Esophagus muscularis mucosa (tissue), 4 donors: ENCODE measurements at regions not wholly inside any gene's neighbourhood (a gene's known extent, or its start where the extent isn't known, plus 50 kb on each side); places are given as distances from the start of the nearest gene placed in this dataset.

ENCODE experiments used
- DNase-seq: peaks from one replicate; pipeline ENCODE4 v3.0.0-alpha.2; 2017; ENCODE audit errors: extremely low spot score
- H3K27ac ChIP-seq, 4 donors: fragments of 200-600 bp; sonication (generic); replicated peaks in 1 of 4; 1 replicate in 3 of 4; 2 replicates in 1 of 4; pipeline ENCODE4 v1.5.1; 2016 to 2019; ENCODE audit warnings: mild to moderate bottlenecking in 1 of 4
- H3K27me3 ChIP-seq, 4 donors: fragments of 200-600 bp; sonication (generic); one replicate each; pipeline versions ENCODE4 v1.5.1 to v1.6.0; 2016 to 2019
- H3K36me3 ChIP-seq, 4 donors: fragments of 200-600 bp; sonication (generic); one replicate each; pipeline ENCODE4 v1.5.1; 2016 to 2019
- H3K4me1 ChIP-seq, 4 donors: fragments of 200-600 bp; sonication (generic); one replicate each; pipeline ENCODE4 v1.5.1; 2016 to 2019
- H3K4me3 ChIP-seq, 4 donors: fragments of 200-600 bp; sonication (generic); 1 replicate in 2 of 4; 2 replicates in 2 of 4; pipeline ENCODE4 v1.5.1; 2016 to 2019; ENCODE audit warnings: mild to moderate bottlenecking in 4 of 4, moderate library complexity in 1 of 4
- H3K9me3 ChIP-seq, 4 donors: fragments of 200-600 bp; sonication (generic); 1 replicate in 3 of 4; 2 replicates in 1 of 4; pipeline ENCODE4 v1.5.1; 2016 to 2019
- CTCF ChIP-seq, 3 experiments: fragments of 200-600 bp in 2 of 3; fragments of 450-650 bp in 1 of 3; sonication (generic) in 2 of 3; IDR thresholded peaks; one replicate each; pipeline ENCODE4 v1.5.1; 2017 to 2019; ENCODE audit warnings: antibody characterized with exemption in 3 of 3, mild to moderate bottlenecking in 2 of 3, moderate library complexity in 1 of 3
- EP300 ChIP-seq: sonication (generic); formaldehyde crosslinking; IDR thresholded peaks from one replicate; pipeline ENCODE4 v1.6.1; 2017; ENCODE audit warnings: antibody characterized with exemption
- POLR2A ChIP-seq: fragments of 450-650 bp; IDR thresholded peaks from one replicate; pipeline ENCODE4 v1.6.1; 2017; ENCODE audit warnings: antibody characterized with exemption, moderate library complexity, mild to moderate bottlenecking, low read depth
- POLR2AphosphoS5 ChIP-seq, 2 donors: sonication (generic); formaldehyde crosslinking; IDR thresholded peaks; one replicate each; pipeline ENCODE4 v1.6.1; 2017; ENCODE audit warnings: antibody characterized with exemption in 2 of 2
- WGBS: methylation state at CpG from one replicate; pipeline ENCODE4 v1.1.5; 2018; 5-methylcytosine and 5-hydroxymethylcytosine counted together
- intact Hi-C: fragments of 100-400 bp; cut with DNase I; formaldehyde crosslinking; loops from one replicate; pipeline ENCODE4 v1.15.1; 2023

GRCh38 chr1:245043611-245043940, 111.2 kb upstream of the KIF26B start:
- Histone ChIP-seq H3K4me1 (peaks cover 4 to 25% (median 10%) of the 10 kb centered on the region in 4 donors), H3K36me3 (no peaks in the 10 kb centered on the region), H3K27ac (no peak overlapping the region), H3K9me3 (no peaks in the 10 kb centered on the region), H3K27me3 (no peaks in the 10 kb centered on the region), H3K4me3 (no peak overlapping the region)
- no peak for DNase-seq
- no peak for TF ChIP-seq POLR2AphosphoS5 (IDR thresholded peaks at IDR 0.05)
- TF ChIP-seq CTCF (IDR thresholded peaks at IDR 0.05): no peak
- TF ChIP-seq POLR2A: no peak
- no peak for TF ChIP-seq EP300
- 70% methylated on average over 6 of the region's 6 CpGs for WGBS
- intact Hi-C loops: loop anchor here (2.0 to 5.0 kb wide), 4 partner anchors 81 to 441 kb away; no protein-coding TSS in a partner anchor

- Histone ChIP-seq H3K27me3 (no peaks in the 10 kb centered on the region), H3K9me3 (peaks cover 0 to 5% (median 2%) of the 10 kb centered on the region in 4 donors), H3K36me3 (no peaks in the 10 kb centered on the region), H3K27ac (no peak overlapping the region), H3K4me1 (peaks cover 4 to 23% (median 10%) of the 10 kb centered on the region in 4 donors), H3K4me3 (no peak overlapping the region)
- TF ChIP-seq POLR2A (no peak), CTCF (IDR thresholded peaks at IDR 0.05) (no peak), POLR2AphosphoS5 (IDR thresholded peaks at IDR 0.05) (no peak), EP300 (no peak)
- intact Hi-C loops: loop anchor here (5.0 kb wide), 3 partner anchors 79 to 439 kb away; no protein-coding TSS in a partner anchor
- no peak for DNase-seq
- 84% methylated on average over 9 of the region's 9 CpGs for WGBS
Observed at GRCh38 chr1:245041058-245041698, 113.6 kb upstream of the KIF26B start.

GRCh38 chr1:245039196-245039595, 115.6 kb upstream of the KIF26B start:
- Histone ChIP-seq H3K27me3 (no peaks in the 10 kb centered on the region), H3K9me3 (peaks cover 0 to 5% (median 2%) of the 10 kb centered on the region in 4 donors), H3K4me1 (peaks cover 4 to 12% (median 8%) of the 10 kb centered on the region in 4 donors), H3K27ac (no peak overlapping the region), H3K4me3 (no peak overlapping the region), H3K36me3 (no peaks in the 10 kb centered on the region)
- TF ChIP-seq POLR2A (no peak), EP300 (no peak), POLR2AphosphoS5 (IDR thresholded peaks at IDR 0.05) (no peak), CTCF (IDR thresholded peaks at IDR 0.05) (no peak)
- 91% methylated on average over 3 of the region's 3 CpGs for whole genome bisulfite sequencing
- DNase-seq: no peak
- intact Hi-C loops: no loop called here

- Histone ChIP-seq H3K27ac (no peak overlapping the region), H3K4me1 (no peaks in the 10 kb centered on the region), H3K4me3 (no peak overlapping the region), H3K9me3 (peaks cover 0 to 5% (median 2%) of the 10 kb centered on the region in 4 donors), H3K36me3 (no peaks in the 10 kb centered on the region), H3K27me3 (no peaks in the 10 kb centered on the region)
- no peak for TF ChIP-seq EP300
- TF ChIP-seq POLR2A: no peak
- TF ChIP-seq CTCF (IDR thresholded peaks at IDR 0.05): no peak
- TF ChIP-seq POLR2AphosphoS5 (IDR thresholded peaks at IDR 0.05): no peak
- DNase-seq: no peak
- 97% methylated on average over 1 of the region's 1 CpG for WGBS
- intact Hi-C loops: no loop called here
Observed at GRCh38 chr1:245036102-245036501, 118.7 kb upstream of the KIF26B start.

GRCh38 chr1:245031041-245031440, 123.7 kb upstream of the KIF26B start:
- WGBS: 79% methylated on average over 3 of the region's 3 CpGs
- Histone ChIP-seq H3K27ac (no peak overlapping the region), H3K27me3 (no peaks in the 10 kb centered on the region), H3K36me3 (peaks cover 0 to 7% (median 3%) of the 10 kb centered on the region in 4 donors), H3K4me3 (no peak overlapping the region), H3K9me3 (no peaks in the 10 kb centered on the region), H3K4me1 (no peaks in the 10 kb centered on the region)
- DNase-seq: no peak
- intact Hi-C loops: no loop called here
- TF ChIP-seq EP300: no peak
- TF ChIP-seq POLR2AphosphoS5 (IDR thresholded peaks at IDR 0.05): no peak
- TF ChIP-seq POLR2A: no peak
- no peak for TF ChIP-seq CTCF (IDR thresholded peaks at IDR 0.05)
